MM.1S (cell line): ENCODE measurements at regions not wholly inside any gene's neighbourhood (a gene's known extent, or its start where the extent isn't known, plus 50 kb on each side); places are given as distances from the start of the nearest gene placed in this dataset.

Experiments
- DNase-seq: peaks from one replicate; pipeline ENCODE4 v3.0.0-alpha.2; 2015
- H2AFZ ChIP-seq: fragments of 300-600 bp; sonication (generic); 2 replicates; pipeline ENCODE4 v1.6.0; 2016; ENCODE audit warnings: antibody characterized with exemption, low read length
- H3F3A ChIP-seq: fragments of 300-600 bp; sonication (generic); 2 replicates; pipeline ENCODE4 v1.6.1; 2016; ENCODE audit warnings: mild to moderate bottlenecking, antibody characterized with exemption, low read length, moderate library complexity, mixed read lengths; ENCODE audit not compliant: insufficient read depth
- H3K27ac ChIP-seq: fragments of 300-600 bp; sonication (generic); 2 replicates; pipeline ENCODE4 v1.5.1; 2016; ENCODE audit warnings: mild to moderate bottlenecking, low read length
- H3K27me3 ChIP-seq: fragments of 300-600 bp; sonication (generic); replicated peaks from 2 replicates; pipeline ENCODE4 v1.6.0; 2016; ENCODE audit warnings: low read length; ENCODE audit not compliant: insufficient read depth
- H3K36me3 ChIP-seq: fragments of 300-600 bp; sonication (generic); replicated peaks from 2 replicates; pipeline ENCODE4 v1.6.1; 2016; ENCODE audit warnings: mild to moderate bottlenecking, low read length, mixed read lengths; ENCODE audit not compliant: insufficient read depth
- H3K4me1 ChIP-seq: fragments of 300-600 bp; sonication (generic); 2 replicates; pipeline ENCODE4 v1.6.1; 2016; ENCODE audit warnings: low read length, mixed read lengths
- H3K4me2 ChIP-seq: fragments of 300-600 bp; sonication (generic); 2 replicates; pipeline ENCODE4 v1.6.0; 2016; ENCODE audit warnings: low read depth, low read length
- H3K4me3 ChIP-seq: fragments of 300-600 bp; sonication (generic); 2 replicates; pipeline ENCODE4 v1.5.1; 2016; ENCODE audit warnings: low read length, mixed read lengths
- H3K79me2 ChIP-seq: fragments of 300-600 bp; sonication (generic); 2 replicates; pipeline ENCODE4 v1.6.1; 2016; ENCODE audit warnings: mixed run types, low read length, mixed read lengths
- H3K9ac ChIP-seq: fragments of 300-600 bp; sonication (generic); 2 replicates; pipeline ENCODE4 v1.6.1; 2016; ENCODE audit warnings: low read length, mixed read lengths
- H3K9me2 ChIP-seq: fragments of 300-600 bp; sonication (generic); replicated peaks from 2 replicates; pipeline ENCODE4 v1.6.1; 2016; ENCODE audit warnings: mild to moderate bottlenecking, low read length, mixed read lengths; ENCODE audit not compliant: insufficient read depth
- H3K9me3 ChIP-seq: fragments of 300-600 bp; sonication (generic); replicated peaks from 2 replicates; pipeline ENCODE4 v1.6.1; 2016; ENCODE audit warnings: mild to moderate bottlenecking, low read length, mixed read lengths; ENCODE audit not compliant: insufficient read depth
- H4K20me1 ChIP-seq: fragments of 300-600 bp; sonication (generic); 2 replicates; pipeline ENCODE4 v1.6.1; 2016; ENCODE audit warnings: mild to moderate bottlenecking, low read length, moderate library complexity, mixed read lengths; ENCODE audit not compliant: insufficient read depth
- CTCF ChIP-seq: fragments of 300-600 bp; sonication (generic); IDR thresholded peaks from 2 replicates; pipeline ENCODE4 v1.5.1; 2016; ENCODE audit warnings: antibody characterized with exemption, low read length, mixed read lengths
- EZH2 ChIP-seq: fragments of 300-600 bp; sonication (generic); optimal IDR thresholded peaks from 2 replicates; pipeline ENCODE3; 2017; ENCODE audit warnings: low read depth, mild to moderate bottlenecking, antibody characterized with exemption, low read length, mixed read lengths
- EZH2phosphoT487 ChIP-seq: fragments of 300-600 bp; sonication (generic); IDR thresholded peaks from 2 replicates; pipeline ENCODE4 v1.6.1; 2018; ENCODE audit warnings: antibody characterized with exemption, low read length

- no peak overlapping the region for H3K4me3 ChIP-seq
- H3K79me2 ChIP-seq = no peaks in the 10 kb centered on the region
- H2AFZ ChIP-seq = no peak overlapping the region
- H3K27me3 ChIP-seq = no peaks in the 10 kb centered on the region; the same call in 1 of the 2 replicates
- no peak for DNase-seq
- H3K9me3 ChIP-seq = no peaks in the 10 kb centered on the region
- no peaks in the 10 kb centered on the region for H3K36me3 ChIP-seq
- no peak overlapping the region for H3K4me2 ChIP-seq
- TF ChIP-seq EZH2 (no peak), EZH2phosphoT487 (no peak), CTCF (no peak)
- H3K9me2 ChIP-seq = no peaks in the 10 kb centered on the region
- no peaks in the 10 kb centered on the region for H4K20me1 ChIP-seq
- no peak overlapping the region for H3K27ac ChIP-seq
- no peak overlapping the region for H3K9ac ChIP-seq
- peaks cover 8% of the 10 kb centered on the region; the same call in 1 of the 2 replicates for H3F3A ChIP-seq
- peaks cover 9% of the 10 kb centered on the region; the same call in 1 of the 2 replicates for H3K4me1 ChIP-seq
Measured at GRCh38 chr13:50224534-50224933, 209.3 kb downstream of the KCNRG start.

GRCh38 chr13:50225193-50226155 lies 210.2 kb downstream of the KCNRG start:
- H3K4me1 ChIP-seq = peaks cover 9% of the 10 kb centered on the region; the same call in 1 of the 2 replicates
- H3K4me2 ChIP-seq = no peak overlapping the region

GRCh38 chr13:50226515-50227155 lies 211.4 kb downstream of the KCNRG start:
- Histone ChIP-seq H3K36me3 (no peaks in the 10 kb centered on the region), H4K20me1 (no peaks in the 10 kb centered on the region), H3K9me3 (no peaks in the 10 kb centered on the region), H3K9ac (no peak overlapping the region), H3K4me1 (peaks cover 9% of the 10 kb centered on the region; the same call in 1 of the 2 replicates), H2AFZ (no peak overlapping the region), H3K79me2 (no peaks in the 10 kb centered on the region), H3K27ac (no peak overlapping the region), H3F3A (peaks cover 8% of the 10 kb centered on the region; the same call in 1 of the 2 replicates), H3K4me2 (no peak overlapping the region), H3K27me3 (no peaks in the 10 kb centered on the region; the same call in 1 of the 2 replicates), H3K9me2 (no peaks in the 10 kb centered on the region), H3K4me3 (no peak overlapping the region)
- TF ChIP-seq EZH2 (no peak), EZH2phosphoT487 (no peak), CTCF (no peak)
- DNase-seq = no peak

More at GRCh38 chr13:50225193-50226155, 210.2 kb downstream of the KCNRG start:
- Histone ChIP-seq H3K9me3 (no peaks in the 10 kb centered on the region), H3K79me2 (no peaks in the 10 kb centered on the region), H3K4me3 (no peak overlapping the region), H3F3A (peaks cover 8% of the 10 kb centered on the region; the same call in 1 of the 2 replicates), H3K9ac (no peak overlapping the region), H3K36me3 (no peaks in the 10 kb centered on the region), H3K9me2 (no peaks in the 10 kb centered on the region), H3K27ac (no peak overlapping the region), H2AFZ (no peak overlapping the region), H3K27me3 (no peaks in the 10 kb centered on the region; the same call in 1 of the 2 replicates), H4K20me1 (no peaks in the 10 kb centered on the region)
- TF ChIP-seq EZH2 = no peak
- TF ChIP-seq CTCF = no peak
- TF ChIP-seq EZH2phosphoT487 = no peak
- DNase-seq = no peak
